GM10248 (cell line): ENCODE measurements at regions not wholly inside any gene's neighbourhood (a gene's known extent, or its start where the extent isn't known, plus 50 kb on each side); places are given as distances from the start of the nearest gene placed in this dataset.
A peak's percentile ranks its signal among the peaks of the same experiment; 100 is the strongest.
"Not testable (repeated sequence)": the region's sequence is repeated elsewhere in the genome, so short reads cannot be mapped to it uniquely, and the experiment has no call there.

Experiments
- CTCF ChIA-PET: fragments of 300-600 bp; sonication (Branson Sonifier 250); formaldehyde crosslinking; extraction: SDS; loops from one replicate; lab custom pipeline; 2021; ENCODE audit warnings: antibody characterized with exemption; lab: Yijun Ruan, JAX
- POLR2A ChIA-PET: fragments of 350-650 bp; sonication (Branson Sonifier 250); formaldehyde crosslinking; extraction: SDS; loops from one replicate; lab custom pipeline; 2020; ENCODE audit warnings: antibody characterized with exemption; lab: Yijun Ruan, JAX
- DNase-seq: peaks from one replicate; pipeline ENCODE4 v3.0.0; 2012; ENCODE audit errors: extremely low spot score
- TF ChIP-seq, protein P1 (sequence below): IDR thresholded peaks from 2 replicates; pipeline ENCODE4 v1.5.1; 2012; ENCODE audit warnings: mild to moderate bottlenecking, low read depth; ENCODE audit errors: extremely low read depth, missing control alignments, control extremely low read depth

DNA sequence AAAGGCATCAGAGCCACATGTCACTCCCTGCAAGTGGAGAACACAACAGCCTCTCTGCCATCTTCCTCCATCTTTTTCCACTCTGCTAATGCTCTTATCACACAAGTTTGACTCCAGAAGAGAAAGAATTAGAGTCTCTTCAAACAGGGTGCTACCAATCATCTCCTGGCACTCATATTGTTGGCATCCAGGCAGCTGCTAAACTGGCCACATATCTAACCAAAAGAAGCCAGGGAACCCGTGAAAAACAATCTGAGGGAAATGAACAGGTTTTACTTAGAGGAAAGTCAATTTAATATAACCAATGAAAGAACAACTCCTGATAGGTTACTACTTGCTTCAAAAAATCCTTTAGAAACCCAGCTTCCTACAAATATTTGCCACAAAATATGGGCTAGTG, 117.2 kb downstream of the SLC25A46 start:
- no peak for DNase-seq
- ChIA-PET CTCF (no interaction called here), POLR2A (no interaction called here)
- TF ChIP-seq, protein P1, sequence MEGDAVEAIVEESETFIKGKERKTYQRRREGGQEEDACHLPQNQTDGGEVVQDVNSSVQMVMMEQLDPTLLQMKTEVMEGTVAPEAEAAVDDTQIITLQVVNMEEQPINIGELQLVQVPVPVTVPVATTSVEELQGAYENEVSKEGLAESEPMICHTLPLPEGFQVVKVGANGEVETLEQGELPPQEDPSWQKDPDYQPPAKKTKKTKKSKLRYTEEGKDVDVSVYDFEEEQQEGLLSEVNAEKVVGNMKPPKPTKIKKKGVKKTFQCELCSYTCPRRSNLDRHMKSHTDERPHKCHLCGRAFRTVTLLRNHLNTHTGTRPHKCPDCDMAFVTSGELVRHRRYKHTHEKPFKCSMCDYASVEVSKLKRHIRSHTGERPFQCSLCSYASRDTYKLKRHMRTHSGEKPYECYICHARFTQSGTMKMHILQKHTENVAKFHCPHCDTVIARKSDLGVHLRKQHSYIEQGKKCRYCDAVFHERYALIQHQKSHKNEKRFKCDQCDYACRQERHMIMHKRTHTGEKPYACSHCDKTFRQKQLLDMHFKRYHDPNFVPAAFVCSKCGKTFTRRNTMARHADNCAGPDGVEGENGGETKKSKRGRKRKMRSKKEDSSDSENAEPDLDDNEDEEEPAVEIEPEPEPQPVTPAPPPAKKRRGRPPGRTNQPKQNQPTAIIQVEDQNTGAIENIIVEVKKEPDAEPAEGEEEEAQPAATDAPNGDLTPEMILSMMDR: no peak

DNA sequence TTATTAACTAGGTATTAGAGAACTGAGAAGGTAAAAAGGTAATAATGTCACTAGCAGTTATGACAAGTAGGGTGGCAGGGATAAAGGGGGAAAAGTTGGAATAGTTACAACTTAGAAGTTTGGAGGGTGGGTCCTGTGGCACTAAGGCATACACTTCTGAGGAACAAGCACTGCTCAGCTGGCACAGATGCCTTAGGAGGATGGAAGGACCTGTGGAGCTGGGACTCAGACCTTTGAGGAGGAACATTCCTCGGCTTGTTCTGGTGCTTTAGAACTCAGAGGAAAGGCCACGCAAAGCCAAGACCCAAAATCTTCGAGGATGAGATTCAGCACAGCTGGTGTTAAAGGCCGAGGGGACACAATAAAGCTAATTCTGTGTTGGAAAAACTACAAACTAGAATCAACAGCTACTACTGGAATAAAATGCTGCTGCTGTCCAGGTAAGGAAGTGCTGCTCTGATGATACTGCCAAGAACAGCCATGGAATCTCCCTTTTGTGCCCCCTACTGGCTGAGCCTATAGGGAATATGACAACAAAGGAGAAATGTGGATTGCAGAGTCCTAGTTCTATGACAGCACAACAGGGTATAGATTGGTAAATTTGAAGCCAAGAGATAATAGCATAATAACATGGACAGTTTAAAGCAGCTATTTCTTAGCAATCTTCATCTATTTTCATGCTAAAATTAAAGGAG, 126.7 kb downstream of the SLC25A46 start:
- ChIA-PET CTCF (interaction anchor here (0.9 to 1.2 kb wide), 3 partner anchors 17 to 102 kb away, joined by 3 to 5 read pairs (median 3); no protein-coding TSS in a partner anchor), POLR2A (no interaction called here)
- peak; percentile 35 for DNase-seq

DNA sequence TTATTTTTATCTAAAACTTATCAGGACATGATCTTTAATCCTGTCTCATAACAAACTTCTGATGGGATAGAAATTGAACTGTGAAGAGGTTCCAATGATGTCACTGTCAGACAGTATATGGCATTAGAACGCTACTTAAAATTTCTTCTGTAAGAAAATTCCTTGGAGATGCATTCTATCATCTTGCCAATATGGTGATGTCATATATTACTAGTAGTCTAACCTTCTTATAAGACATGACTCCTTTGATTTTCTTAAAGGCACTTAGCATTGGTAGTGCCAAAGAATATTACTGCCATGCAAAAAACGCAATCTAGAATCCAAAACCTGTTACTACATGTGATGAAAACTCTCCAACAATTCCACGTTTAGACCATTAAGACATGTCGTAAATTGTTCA, 131.1 kb downstream of the SLC25A46 start:
- TF ChIP-seq, protein P1: no peak
- no peak for DNase-seq
- POLR2A ChIA-PET: no interaction called here
- CTCF ChIA-PET: no interaction called here

More for the DNA sequence above, 126.7 kb downstream of the SLC25A46 start:
- TF ChIP-seq, protein P1: peak; percentile 40

DNA sequence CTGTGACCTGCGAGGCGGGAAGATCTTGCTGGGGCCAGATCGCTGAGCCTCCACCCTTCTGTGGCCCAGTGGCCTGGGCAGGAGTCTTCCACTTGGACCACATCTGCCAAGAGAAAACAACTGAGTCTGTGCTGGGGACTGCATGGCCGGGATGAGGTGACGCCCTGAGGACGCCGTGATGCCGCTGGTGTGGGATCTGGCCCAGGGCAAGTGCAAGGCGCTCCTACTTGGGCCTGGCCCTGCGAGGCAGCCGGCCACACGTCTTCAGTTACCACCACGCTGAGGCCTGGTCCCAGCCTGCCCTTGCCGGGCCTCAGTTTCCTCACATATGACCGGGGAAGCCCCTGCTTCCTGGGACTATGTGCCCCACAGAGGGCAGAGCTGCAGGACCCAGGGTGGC, 133.4 kb downstream of the SLC25A46 start:
- CTCF ChIA-PET: interaction anchor here (1.3 kb wide), 1 partner anchor 8 kb away, joined by 3 read pairs; no protein-coding TSS in a partner anchor
- no peak for DNase-seq
- POLR2A ChIA-PET: no interaction called here
- TF ChIP-seq, protein P1: no peak

DNA sequence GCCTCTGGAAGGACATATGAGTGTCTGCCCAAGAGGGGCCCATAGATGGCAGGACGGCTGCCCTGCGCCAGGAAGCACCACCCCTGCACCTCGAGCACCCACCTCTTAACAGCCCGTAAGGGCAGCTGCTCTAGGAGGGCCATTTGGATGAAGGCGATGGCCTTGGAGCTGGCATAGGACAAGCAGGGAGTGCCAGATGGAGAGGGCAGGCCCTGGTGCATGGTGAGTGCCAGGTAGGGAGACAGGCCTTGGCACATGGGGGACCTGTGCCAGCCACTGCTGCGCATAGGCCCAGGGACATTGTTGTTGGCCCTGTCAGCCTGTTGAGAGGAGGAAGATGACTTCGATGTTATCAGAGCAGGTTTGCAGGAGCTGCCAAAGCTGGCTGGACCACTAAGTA, 134.2 kb downstream of the SLC25A46 start:
- POLR2A ChIA-PET: no interaction called here
- TF ChIP-seq, protein P1: no peak
- DNase-seq: no peak
- CTCF ChIA-PET: interaction anchor here (1.3 to 1.5 kb wide), 2 partner anchors 9 to 65 kb away, joined by 3 read pairs; no protein-coding TSS in a partner anchor

DNA sequence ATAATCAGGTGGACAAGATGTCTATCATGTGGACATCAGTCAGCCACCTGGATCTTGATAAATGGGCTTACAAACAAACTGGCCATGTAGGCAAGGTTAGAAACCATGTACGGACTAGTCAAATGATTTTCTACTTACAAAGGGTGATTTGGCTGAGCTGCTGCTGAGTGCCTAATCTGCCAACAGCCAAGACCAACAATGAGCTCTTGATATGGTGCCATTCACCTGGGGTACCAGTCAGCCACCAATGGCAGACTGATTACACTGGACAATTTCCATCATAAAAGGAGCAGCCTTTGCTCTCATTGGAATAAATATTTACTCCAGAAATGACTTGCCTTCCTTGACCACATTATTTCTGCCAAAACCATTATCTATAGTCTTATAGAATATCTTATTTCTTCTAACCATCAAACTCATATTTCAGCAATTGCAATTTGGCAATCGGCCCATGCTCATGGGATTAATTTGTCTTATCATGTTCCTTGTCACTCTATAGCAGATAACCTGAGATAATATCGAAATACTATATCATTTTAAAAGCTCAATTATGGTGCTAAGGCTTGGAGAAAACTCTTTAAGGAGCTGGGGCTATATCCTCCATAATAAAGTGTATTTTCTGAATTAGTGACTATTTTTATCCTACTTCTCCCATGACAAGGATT, 135.1 kb downstream of the SLC25A46 start:
- POLR2A ChIA-PET: no interaction called here
- no peak for DNase-seq
- TF ChIP-seq, protein P1: no peak
- CTCF ChIA-PET: interaction anchor here (1.0 to 1.5 kb wide), 3 partner anchors 10 to 66 kb away, joined by 3 read pairs; no protein-coding TSS in a partner anchor

DNA sequence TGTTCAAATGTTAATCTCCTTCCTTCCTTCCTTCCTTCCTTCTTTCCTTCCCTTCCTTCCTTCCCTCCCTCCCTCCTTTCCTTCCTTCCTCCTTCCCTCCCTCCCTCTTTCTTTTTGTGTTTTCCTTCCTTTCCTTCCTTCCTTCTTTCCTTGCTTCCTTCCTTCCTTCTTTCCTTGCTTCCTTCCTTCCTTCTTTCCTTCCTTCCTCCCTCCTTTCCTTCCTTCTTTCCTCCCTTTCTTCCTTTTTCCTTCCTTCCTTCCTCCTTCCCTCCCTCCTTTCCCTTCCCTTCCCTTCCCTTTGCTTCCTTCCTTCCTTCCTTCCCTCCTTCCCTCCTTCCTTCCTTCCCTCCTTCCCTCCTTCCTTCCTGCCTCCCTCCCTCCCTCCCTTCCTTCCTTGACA, 136.3 kb downstream of the SLC25A46 start:
- CTCF ChIA-PET, POLR2A ChIA-PET, DNase-seq: not testable (repeated sequence)
